Activated T-cell treated with anti-CD3 and anti-CD28 coated beads, Interleukin-2, amount 50 U/mL, for 4 hours (primary cell): ENCODE measurements at regions not wholly inside any gene's neighbourhood (a gene's known extent, or its start where the extent isn't known, plus 50 kb on each side); places are given as distances from the start of the nearest gene placed in this dataset.

ENCODE experiments used
- ATAC-seq, 2 donors: fragments of 200-7000 bp; cut with Tn5 transposase; one replicate each; pipeline ENCODE4 v1.10.0; 2021
- DNase-seq: peaks from one replicate; pipeline ENCODE4 v3.0.0-alpha.2; 2020
- H3K27me3 Mint-ChIP-seq: one replicate; pipeline ENCODE4 v1.8.0; 2021; ENCODE audit warnings: low read depth, mixed read lengths
- H3K36me3 Mint-ChIP-seq: one replicate; pipeline ENCODE4 v1.8.0; 2022; ENCODE audit warnings: mixed read lengths; ENCODE audit not compliant: insufficient read depth
- H3K4me1 Mint-ChIP-seq: one replicate; pipeline ENCODE4 v1.8.0; 2021; ENCODE audit warnings: low read depth, mixed read lengths
- H3K4me3 Mint-ChIP-seq: one replicate; pipeline ENCODE4 v1.8.0; 2021; ENCODE audit warnings: mild to moderate bottlenecking, moderate library complexity, mixed read lengths
- H3K9me3 Mint-ChIP-seq: one replicate; pipeline ENCODE4 v1.8.0; 2021; ENCODE audit warnings: mixed read lengths

- DNase-seq: no peak
- H3K4me1 Mint-ChIP-seq: no peaks in the 10 kb centered on the region
- H3K9me3 Mint-ChIP-seq: no peaks in the 10 kb centered on the region
- no peak overlapping the region for H3K4me3 Mint-ChIP-seq
- no peaks in the 10 kb centered on the region for H3K36me3 Mint-ChIP-seq
- ATAC-seq: no peak
- peaks cover 10% of the 10 kb centered on the region for H3K27me3 Mint-ChIP-seq
Measured at GRCh38 chr2:204306667-204307066, 238.6 kb upstream of the PARD3B start.

DNA sequence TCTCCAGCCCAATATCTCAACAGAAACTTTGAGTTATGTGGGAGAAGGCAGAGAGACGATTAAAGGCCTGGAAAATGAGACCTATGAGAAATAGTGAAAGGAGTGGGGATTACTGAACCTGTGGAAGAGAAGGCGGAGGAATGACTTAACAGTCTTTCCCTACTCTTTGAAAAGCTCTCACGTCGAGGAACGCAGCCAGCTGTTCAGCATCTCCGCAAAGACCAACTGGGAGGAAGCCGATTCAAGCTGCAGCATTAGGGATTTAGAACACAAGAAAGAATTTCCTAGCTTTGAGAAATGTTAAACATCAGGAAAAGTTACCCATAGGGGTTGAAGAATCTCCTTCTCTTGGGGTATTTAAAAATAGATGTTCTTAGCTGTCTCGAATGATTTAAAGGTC, 233.2 kb upstream of the PARD3B start:
- peaks cover 9% of the 10 kb centered on the region for H3K27me3 Mint-ChIP-seq

GRCh38 chr2:204313256-204313655, 232.0 kb upstream of the PARD3B start:
- Mint-ChIP-seq H3K4me1 (no peaks in the 10 kb centered on the region), H3K9me3 (no peaks in the 10 kb centered on the region), H3K36me3 (no peaks in the 10 kb centered on the region), H3K4me3 (no peak overlapping the region), H3K27me3 (peaks cover 17% of the 10 kb centered on the region)
- DNase-seq: no peak
- no peak for ATAC-seq

More for the DNA sequence above, 233.2 kb upstream of the PARD3B start:
- H3K36me3 Mint-ChIP-seq: no peaks in the 10 kb centered on the region
- no peaks in the 10 kb centered on the region for H3K4me1 Mint-ChIP-seq
- H3K4me3 Mint-ChIP-seq: no peak overlapping the region
- H3K9me3 Mint-ChIP-seq: no peaks in the 10 kb centered on the region
- DNase-seq: no peak
- ATAC-seq: no peak

DNA sequence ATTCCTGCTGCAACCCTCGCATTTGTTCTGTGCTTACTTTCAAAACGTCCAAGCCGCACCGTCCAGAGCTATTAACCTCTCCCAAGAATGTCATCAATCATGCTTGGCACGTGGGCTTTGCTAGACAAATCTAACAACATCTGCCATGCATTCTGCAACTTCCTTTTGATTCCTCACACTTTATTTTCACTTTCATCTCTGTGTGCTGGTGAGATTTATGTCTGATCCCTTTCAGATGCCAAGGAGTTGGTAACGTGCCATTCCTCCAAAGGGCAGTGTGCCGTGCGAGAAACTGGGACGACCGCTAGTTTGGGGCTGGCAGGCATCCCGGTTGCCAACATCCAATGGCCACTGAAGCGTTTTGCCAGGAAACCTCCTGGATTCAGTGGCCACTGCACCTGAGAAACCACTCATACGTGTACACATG, 230.0 kb upstream of the PARD3B start:
- no peak for ATAC-seq
- H3K9me3 Mint-ChIP-seq: no peaks in the 10 kb centered on the region
- peaks cover 16% of the 10 kb centered on the region for H3K27me3 Mint-ChIP-seq
- no peaks in the 10 kb centered on the region for H3K36me3 Mint-ChIP-seq
- no peak for DNase-seq
- H3K4me3 Mint-ChIP-seq: no peak overlapping the region
- H3K4me1 Mint-ChIP-seq: no peaks in the 10 kb centered on the region

- DNase-seq (no peak), ATAC-seq (no peak)
- Mint-ChIP-seq H3K27me3 (peaks cover 18% of the 10 kb centered on the region), H3K4me1 (no peaks in the 10 kb centered on the region), H3K36me3 (no peaks in the 10 kb centered on the region), H3K4me3 (no peak overlapping the region), H3K9me3 (no peaks in the 10 kb centered on the region)
Measured at GRCh38 chr2:204317640-204318039, 227.6 kb upstream of the PARD3B start.

- DNase-seq (no peak), ATAC-seq (no peak)
- Mint-ChIP-seq H3K36me3 (no peaks in the 10 kb centered on the region), H3K9me3 (no peaks in the 10 kb centered on the region), H3K27me3 (peaks cover 22% of the 10 kb centered on the region), H3K4me1 (no peaks in the 10 kb centered on the region), H3K4me3 (no peak overlapping the region)
Measured at GRCh38 chr2:204321027-204321800, 224.1 kb upstream of the PARD3B start.

DNA sequence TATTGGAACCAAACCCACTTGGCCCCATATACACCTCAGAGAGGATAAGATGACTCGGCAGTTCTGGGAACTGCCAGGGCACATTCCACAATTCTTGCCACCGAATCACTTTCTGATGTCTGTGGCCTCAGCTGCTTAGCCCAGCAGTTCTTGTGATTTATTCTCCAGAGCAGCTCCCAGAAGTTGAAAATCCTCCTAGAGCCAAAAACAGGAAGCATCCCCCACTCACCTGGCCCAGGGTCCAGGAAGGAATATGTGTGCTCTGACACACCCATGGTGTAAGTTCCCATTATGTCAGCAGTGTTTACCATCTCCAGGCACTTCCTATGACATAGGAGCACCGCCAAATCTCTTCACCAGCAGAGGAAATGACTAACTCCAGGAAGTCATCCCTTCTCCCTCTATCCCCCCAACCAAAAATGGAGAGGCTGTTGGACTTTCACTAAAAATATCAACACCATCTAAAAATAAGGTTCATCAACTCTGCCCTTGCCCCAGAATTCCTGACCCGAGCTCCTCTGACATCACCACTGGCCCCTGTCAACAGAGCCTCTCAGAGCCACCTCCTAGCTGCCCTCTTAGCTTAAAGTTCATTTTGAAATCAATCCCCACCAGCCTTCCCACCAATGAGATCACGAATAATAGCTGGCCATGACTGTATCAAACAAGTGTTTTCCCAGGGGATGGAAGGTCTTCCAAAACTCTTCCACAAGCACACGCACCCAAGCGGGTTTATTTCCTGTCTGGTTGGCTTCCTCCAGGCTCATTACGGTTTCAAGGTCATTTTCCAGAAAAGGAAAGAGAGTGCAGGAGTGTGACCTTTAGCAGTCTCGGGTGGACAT, 223.1 kb upstream of the PARD3B start:
- Mint-ChIP-seq H3K4me3 (no peak overlapping the region), H3K36me3 (no peaks in the 10 kb centered on the region), H3K4me1 (no peaks in the 10 kb centered on the region), H3K27me3 (peaks cover 22% of the 10 kb centered on the region), H3K9me3 (no peaks in the 10 kb centered on the region)
- ATAC-seq (no peak), DNase-seq (no peak)

DNA sequence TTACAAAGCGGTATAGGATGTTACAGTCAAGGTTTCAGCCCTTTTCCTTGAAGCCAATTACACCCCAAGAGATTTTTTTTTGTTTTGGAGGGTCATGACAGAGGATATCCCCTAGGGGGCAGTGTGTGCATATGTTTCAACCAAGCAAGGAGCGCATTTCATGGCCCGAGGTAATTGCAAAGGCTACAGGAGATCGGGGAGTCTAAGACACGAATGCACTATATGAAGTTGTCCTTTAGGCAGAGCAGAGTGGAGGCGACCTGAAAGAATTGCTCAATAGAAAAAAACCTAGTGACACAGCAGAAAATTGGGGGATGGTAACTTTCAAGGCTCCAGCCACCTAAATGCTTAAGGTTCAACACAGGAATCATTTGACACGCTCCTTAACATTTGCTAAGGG, 219.8 kb upstream of the PARD3B start:
- Mint-ChIP-seq H3K4me1 (no peaks in the 10 kb centered on the region), H3K36me3 (no peaks in the 10 kb centered on the region), H3K9me3 (no peaks in the 10 kb centered on the region)

GRCh38 chr2:204328373-204328772, 216.9 kb upstream of the PARD3B start:
- no peaks in the 10 kb centered on the region for H3K9me3 Mint-ChIP-seq
- peaks cover 9% of the 10 kb centered on the region for H3K27me3 Mint-ChIP-seq
- H3K4me3 Mint-ChIP-seq: no peak overlapping the region
- H3K4me1 Mint-ChIP-seq: no peaks in the 10 kb centered on the region
- ATAC-seq (no peak), DNase-seq (no peak)
- no peaks in the 10 kb centered on the region for H3K36me3 Mint-ChIP-seq

More for the DNA sequence above, 219.8 kb upstream of the PARD3B start:
- peak; percentile 57 to 63 for ATAC-seq
- peaks cover 11% of the 10 kb centered on the region for H3K27me3 Mint-ChIP-seq
- peak; percentile 29 for DNase-seq
- no peak overlapping the region for H3K4me3 Mint-ChIP-seq

- Mint-ChIP-seq H3K4me3 (no peak overlapping the region), H3K36me3 (no peaks in the 10 kb centered on the region), H3K4me1 (no peaks in the 10 kb centered on the region), H3K9me3 (no peaks in the 10 kb centered on the region), H3K27me3 (peaks cover 8% of the 10 kb centered on the region)
- DNase-seq (no peak), ATAC-seq (no peak)
Measured at GRCh38 chr2:204329016-204329415, 216.3 kb upstream of the PARD3B start.

DNA sequence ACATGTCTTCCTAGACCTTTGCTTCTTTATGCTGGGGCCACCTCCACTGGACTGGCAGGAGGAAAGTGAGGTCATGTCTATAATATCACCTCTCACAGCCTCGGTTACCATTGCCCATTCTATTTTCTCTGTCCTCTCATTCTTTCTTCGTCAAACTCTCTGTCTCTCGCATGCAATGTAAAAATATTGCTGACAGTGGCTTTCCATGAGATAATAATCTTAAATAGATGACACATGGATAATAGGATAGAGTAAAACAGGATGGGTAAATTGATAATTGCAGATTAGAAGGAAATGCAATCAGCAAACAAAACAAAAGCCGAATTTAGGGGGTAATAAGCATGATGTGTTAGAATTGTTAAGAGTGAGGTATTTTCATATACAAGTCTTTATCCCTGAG, 215.7 kb upstream of the PARD3B start:
- no peaks in the 10 kb centered on the region for H3K36me3 Mint-ChIP-seq
- DNase-seq (no peak), ATAC-seq (no peak)
- H3K4me3 Mint-ChIP-seq: no peak overlapping the region
- H3K27me3 Mint-ChIP-seq: peaks cover 6% of the 10 kb centered on the region
- H3K4me1 Mint-ChIP-seq: no peaks in the 10 kb centered on the region
- H3K9me3 Mint-ChIP-seq: no peaks in the 10 kb centered on the region

DNA sequence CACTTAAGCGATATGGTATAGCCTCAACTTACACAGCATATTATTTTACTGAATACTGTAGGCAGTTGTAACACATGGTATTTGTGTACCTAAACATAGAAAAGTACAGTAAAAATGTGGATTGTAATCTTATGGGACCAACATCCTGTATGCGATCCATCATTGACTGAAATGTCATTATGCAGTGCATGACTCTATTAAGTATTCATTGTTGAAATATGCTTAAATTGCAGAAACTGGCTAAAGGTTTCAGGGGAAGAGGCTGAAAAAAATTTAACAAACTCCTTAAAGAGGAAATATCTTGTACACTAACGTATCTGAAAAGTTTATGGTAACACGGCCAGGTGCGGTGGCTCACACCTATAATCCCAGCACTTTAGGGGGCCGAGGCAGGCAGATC, 214.1 kb upstream of the PARD3B start:
- H3K4me1 Mint-ChIP-seq: no peaks in the 10 kb centered on the region
- DNase-seq: no peak
- H3K9me3 Mint-ChIP-seq: no peaks in the 10 kb centered on the region
- no peak overlapping the region for H3K4me3 Mint-ChIP-seq
- no peaks in the 10 kb centered on the region for H3K36me3 Mint-ChIP-seq
- peaks cover 6% of the 10 kb centered on the region for H3K27me3 Mint-ChIP-seq
- no peak for ATAC-seq

- Mint-ChIP-seq H3K4me3 (no peak overlapping the region), H3K9me3 (no peaks in the 10 kb centered on the region), H3K4me1 (no peaks in the 10 kb centered on the region), H3K27me3 (peaks cover 6% of the 10 kb centered on the region), H3K36me3 (no peaks in the 10 kb centered on the region)
- DNase-seq: no peak
- no peak for ATAC-seq
Measured at GRCh38 chr2:204331988-204332387, 213.3 kb upstream of the PARD3B start.

- H3K4me1 Mint-ChIP-seq: no peaks in the 10 kb centered on the region
- no peaks in the 10 kb centered on the region for H3K9me3 Mint-ChIP-seq
- peaks cover 9% of the 10 kb centered on the region for H3K27me3 Mint-ChIP-seq
- ATAC-seq (no peak), DNase-seq (no peak)
- H3K36me3 Mint-ChIP-seq: no peaks in the 10 kb centered on the region
- no peak overlapping the region for H3K4me3 Mint-ChIP-seq
Measured at GRCh38 chr2:204332706-204333105, 212.6 kb upstream of the PARD3B start.

DNA sequence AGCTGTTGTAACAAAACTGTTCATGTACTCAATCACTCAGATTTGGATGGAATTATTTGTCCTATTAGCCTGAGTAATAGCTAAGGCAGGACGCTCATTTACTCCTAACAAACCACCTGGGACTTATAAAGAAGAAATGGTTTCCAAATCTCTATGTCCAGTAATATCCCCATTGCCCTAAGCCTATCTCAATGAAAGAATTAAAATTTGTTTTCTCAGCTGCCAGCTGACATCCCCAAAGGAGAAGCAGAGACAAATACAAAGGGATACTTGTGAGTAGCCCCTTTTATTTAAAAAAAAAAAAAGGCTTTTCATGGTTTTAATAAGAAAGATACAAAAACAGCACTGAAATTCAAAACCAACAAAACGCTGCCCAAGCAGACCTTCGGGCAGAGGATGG, 211.4 kb upstream of the PARD3B start:
- no peaks in the 10 kb centered on the region for H3K36me3 Mint-ChIP-seq
- DNase-seq (no peak), ATAC-seq (no peak)
- H3K4me1 Mint-ChIP-seq: no peaks in the 10 kb centered on the region
- H3K9me3 Mint-ChIP-seq: no peaks in the 10 kb centered on the region
- peaks cover 16% of the 10 kb centered on the region for H3K27me3 Mint-ChIP-seq
- H3K4me3 Mint-ChIP-seq: no peak overlapping the region
